Stimulated activated CD4-positive, alpha-beta T cell treated with anti-CD3 and anti-CD28 coated beads, Interleukin-12 subunit alpha, Interleukin-12 subunit beta, amount 100 ng/mL, for 4 hours (primary cell): ENCODE measurements at regions not wholly inside any gene's neighbourhood (a gene's known extent, or its start where the extent isn't known, plus 50 kb on each side); places are given as distances from the start of the nearest gene placed in this dataset.
"Not testable (repeated sequence)": the region's sequence is repeated elsewhere in the genome, so short reads cannot be mapped to it uniquely, and the experiment has no call there.

Source experiments
- DNase-seq: peaks from one replicate; pipeline ENCODE4 v3.0.0-alpha.2; 2020

GRCh38 chr2:144003460-144004075 is 516.4 kb downstream of the ZEB2 start:
- no peak for DNase-seq

DNA sequence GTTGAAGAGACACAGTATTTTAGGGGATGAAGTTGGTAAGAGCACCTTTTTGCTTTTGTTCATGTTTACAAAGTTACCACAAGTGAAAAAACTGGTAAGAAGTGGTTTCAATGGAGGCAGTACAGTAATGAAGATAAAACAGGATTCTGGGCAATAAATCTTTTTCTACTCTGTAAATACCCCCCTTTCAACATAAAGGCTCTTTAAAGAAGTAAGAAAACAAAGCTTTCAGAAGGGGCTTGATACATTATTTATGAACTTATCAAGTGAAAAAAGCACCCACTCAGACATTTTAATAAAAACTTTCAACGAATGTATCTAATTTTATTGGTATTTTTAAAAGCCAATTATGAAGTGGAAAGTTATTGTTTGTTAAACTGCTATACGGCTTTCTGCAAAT is 522.9 kb downstream of the ZEB2 start:
- no peak for DNase-seq

DNA sequence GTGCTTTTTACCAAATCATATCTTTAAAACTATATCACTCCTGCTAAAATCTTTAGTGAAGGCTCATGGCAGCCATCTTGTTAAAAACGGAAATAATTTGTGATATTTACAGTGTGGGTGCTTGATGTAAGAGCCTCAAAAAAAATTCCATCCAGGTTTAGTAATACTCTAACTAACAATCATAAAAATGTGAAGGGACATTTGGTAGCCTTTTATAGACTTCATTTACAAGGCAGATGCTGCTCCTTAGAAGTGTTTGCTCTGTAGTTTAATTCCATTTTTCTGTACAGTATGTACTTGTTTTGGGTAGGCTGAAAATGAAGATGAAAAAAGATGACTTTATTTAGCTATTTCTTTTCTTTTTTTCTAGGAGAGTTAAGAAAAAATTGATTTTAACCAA is 525.0 kb downstream of the ZEB2 start:
- no peak for DNase-seq

DNA sequence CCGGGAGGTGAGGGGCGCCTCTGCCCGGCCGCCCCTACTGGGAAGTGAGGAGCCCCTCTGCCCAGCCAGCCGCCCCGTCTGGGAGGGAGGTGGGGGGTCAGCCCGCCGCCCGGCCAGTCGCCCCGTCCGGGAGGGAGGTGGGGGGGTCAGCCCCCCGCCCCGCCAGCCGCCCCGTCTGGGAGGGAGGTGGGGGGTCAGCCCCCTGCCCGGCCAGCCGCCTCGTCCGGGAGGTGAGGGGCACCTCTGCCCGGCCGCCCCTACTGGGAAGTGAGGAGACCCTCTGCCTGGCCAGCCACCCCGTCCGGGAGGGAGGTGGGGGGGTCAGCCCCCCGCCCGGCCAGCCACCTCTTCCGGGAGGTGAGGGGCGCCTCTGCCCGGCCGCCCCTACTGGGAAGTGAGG is 528.3 kb downstream of the ZEB2 start:
- DNase-seq, result not testable (repeated sequence)

GRCh38 chr2:143988082-143988481 is 531.8 kb downstream of the ZEB2 start:
- no peak for DNase-seq

- DNase-seq, result no peak
Measured at GRCh38 chr2:143981428-143981827, 538.5 kb downstream of the ZEB2 start.

- DNase-seq, result no peak
Measured at GRCh38 chr2:143977356-143977755, 542.6 kb downstream of the ZEB2 start.

DNA sequence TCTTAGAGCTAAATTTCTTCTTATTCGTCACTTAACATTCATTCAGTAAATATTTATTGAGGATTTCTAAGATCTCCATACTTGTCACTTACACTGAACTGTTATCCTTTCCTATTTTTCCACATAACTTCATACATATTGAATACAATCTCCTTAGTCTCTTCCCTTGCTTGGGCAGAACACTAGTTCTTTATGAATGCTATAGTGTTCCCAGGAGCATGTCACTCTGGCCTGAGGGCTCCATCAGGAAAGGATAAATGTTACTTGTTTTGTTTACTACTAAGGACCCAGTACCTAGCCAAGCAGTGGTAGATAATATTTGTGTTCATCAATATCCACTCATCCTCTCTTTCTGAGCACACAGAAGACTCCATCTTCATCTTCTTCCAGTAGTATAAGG is 544.7 kb downstream of the ZEB2 start:
- DNase-seq, result no peak

DNA sequence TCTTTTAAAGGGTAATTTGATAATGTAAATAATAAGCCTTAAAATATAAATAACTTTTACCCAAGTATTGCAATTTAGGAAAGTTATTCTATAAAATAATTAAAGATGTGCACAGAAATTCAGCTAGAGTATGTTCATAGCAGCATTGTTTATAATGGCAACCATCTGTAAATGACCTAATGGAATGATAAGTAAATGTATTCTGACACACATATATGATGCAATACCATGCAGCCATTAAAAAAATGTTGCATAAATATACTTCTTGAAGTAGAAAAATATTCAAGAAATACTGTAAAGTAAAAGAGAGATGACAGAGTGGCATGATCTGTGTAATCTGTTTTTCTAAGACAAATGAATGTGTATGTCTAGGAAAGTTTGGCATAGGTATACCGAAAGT is 545.7 kb downstream of the ZEB2 start:
- DNase-seq, result no peak

GRCh38 chr2:143968860-143969259 is 551.1 kb downstream of the ZEB2 start:
- DNase-seq, result no peak

DNA sequence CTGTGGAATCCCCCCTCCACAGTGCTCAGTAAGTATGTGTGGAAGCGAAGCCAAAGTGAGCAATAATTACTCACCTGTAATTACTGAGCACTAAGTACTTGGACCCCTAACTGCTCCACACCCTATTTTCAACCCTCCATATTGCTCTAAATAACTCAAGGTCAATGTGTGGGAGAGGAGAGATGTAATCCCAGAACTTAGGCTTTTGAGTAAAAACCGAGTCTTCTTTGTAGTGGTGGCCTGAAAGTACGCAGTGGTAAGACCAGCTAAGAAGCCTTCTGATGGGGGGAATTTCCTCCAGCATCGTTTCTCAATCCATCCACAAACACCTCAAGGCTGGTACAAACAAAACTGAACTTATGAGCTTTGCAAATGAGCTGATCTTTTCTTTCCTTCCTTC is 551.6 kb downstream of the ZEB2 start:
- no peak for DNase-seq

DNA sequence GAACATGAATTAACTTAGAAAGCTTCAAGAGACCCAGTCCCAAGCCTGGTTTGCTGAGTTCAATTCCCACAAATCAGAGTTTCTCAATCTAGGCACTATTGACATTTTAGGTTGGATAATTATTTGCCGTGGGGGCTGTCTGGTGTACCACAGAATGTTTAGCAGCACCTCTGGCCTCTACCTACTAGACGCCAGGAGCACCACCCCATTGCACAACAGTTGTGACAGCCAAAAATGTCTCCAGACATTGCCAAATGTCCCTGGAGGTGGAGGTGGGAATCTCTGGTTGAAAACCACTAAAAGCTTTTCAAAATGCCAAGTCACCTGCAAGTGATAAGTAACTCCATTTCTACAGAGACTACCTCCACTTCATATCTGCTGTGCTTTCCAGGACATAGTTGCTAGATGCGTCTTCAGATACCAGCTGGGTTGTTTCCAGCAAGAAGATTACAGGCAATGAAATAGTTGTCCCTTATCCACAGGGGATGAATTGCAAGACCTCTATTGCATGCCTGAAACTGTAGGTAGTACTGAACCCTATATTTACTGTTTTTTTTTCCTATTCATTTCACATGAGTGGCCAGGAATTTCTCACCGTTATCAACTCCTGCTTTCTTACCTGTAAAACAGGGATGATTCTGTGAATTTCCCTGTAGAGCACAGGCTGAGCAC is 554.3 kb downstream of the ZEB2 start:
- DNase-seq, result no peak

- no peak for DNase-seq
Measured at GRCh38 chr2:143964891-143965290, 555.0 kb downstream of the ZEB2 start.

DNA sequence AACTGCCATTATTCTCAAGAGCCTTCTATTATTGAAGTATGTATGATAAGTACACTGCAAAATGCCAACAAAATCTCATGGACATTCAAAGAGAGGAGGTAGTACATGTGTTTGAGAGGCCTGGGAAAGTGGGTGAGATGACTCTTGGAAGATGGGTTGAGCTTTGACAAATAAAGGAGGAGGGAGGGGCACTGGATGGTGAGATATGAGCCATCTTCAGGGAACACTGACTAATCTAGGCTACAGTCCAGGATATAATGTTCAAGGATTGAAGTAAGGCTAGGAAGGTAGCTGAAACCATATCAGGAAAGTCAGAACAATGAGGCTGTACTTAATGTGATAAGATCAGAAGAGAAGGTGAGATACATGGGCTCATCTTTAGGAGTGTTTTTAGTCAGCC is 559.7 kb downstream of the ZEB2 start:
- DNase-seq, result no peak

DNA sequence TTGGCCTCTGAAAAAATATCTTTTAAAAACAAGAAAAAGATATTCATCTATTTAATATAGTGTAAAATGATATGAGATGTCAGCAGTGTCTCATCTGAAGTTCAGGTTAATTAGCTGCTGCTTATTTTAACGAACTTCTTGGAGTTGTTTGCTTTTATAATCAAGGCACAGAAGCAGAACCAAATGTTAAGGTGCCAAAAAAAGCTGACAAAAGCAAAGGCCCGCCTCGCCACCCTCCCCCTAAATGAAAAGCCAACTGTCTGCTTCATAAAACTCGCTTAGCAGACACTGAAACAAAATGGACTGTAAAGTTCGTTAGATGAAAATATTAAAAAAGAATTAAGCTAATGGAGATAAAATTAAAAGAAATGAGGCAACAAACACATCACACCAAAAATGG is 562.6 kb downstream of the ZEB2 start:
- DNase-seq, result no peak

GRCh38 chr2:143955401-143956065 is 564.4 kb downstream of the ZEB2 start:
- no peak for DNase-seq

GRCh38 chr2:143954844-143955243 is 565.1 kb downstream of the ZEB2 start:
- no peak for DNase-seq

DNA sequence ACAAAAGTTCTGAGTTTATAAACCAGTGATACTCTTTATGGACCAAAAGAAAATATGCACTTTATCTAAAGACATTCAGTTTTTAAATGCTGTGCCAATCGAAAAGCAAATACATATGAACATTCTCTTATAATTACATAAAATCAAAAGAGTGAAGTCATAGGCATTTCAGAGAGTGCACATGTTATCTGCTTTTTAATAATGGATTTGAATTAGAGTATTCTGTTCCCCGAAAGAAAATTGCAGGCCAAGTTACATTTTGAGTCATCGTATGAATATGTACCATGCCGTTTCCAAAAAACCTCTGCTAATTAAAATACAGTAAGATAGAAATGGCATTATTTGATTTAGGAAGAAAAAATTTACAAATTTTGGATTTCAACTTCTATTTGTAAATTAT is 565.7 kb downstream of the ZEB2 start:
- DNase-seq, result no peak

DNA sequence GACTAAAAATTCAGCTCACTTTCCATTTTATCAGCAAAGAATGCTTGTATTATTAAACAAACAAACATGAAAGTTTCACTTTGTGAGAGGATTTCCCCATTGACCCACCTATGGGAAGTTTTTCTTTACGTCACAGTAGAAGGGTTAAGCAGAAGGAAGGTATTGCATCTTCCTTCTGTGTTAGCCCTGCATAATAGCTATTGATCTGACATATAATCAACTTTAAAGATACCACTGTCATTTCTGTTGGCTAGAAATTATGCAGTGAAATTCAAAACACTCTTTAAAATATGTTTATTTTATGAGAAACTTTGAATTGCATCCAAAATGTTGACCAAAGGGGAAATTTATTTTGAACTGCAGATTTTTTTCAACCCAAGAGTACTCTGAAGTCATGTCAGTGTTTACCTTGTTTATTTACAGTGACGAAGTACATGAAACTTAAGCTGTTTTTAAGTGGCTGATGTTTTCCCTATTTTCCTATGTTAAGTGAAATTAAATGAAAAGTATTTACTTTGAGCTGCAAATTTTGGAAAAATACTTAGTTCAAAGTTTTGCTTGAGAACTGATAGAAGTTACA is 566.4 kb downstream of the ZEB2 start:
- no peak for DNase-seq

DNA sequence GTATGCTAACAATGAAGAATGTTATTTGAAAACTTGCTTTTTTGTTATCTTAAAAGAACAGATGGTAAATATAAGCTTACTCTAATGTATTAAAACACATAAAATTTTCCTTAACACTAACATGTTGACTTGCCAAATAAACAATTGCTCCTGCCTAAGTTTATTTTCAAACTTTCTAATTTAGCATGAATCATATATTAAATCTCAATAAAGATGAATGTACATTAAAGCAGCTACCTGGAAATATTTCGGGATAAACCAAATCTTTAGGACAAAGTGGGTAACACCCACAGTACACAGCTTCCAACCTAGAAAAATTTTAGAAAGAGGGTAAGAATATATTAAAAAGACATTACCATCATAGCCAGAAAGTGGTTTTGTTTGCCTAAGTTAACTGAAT is 567.4 kb downstream of the ZEB2 start:
- DNase-seq, result no peak

GRCh38 chr2:143950704-143951103 is 569.2 kb downstream of the ZEB2 start:
- DNase-seq, result no peak

DNA sequence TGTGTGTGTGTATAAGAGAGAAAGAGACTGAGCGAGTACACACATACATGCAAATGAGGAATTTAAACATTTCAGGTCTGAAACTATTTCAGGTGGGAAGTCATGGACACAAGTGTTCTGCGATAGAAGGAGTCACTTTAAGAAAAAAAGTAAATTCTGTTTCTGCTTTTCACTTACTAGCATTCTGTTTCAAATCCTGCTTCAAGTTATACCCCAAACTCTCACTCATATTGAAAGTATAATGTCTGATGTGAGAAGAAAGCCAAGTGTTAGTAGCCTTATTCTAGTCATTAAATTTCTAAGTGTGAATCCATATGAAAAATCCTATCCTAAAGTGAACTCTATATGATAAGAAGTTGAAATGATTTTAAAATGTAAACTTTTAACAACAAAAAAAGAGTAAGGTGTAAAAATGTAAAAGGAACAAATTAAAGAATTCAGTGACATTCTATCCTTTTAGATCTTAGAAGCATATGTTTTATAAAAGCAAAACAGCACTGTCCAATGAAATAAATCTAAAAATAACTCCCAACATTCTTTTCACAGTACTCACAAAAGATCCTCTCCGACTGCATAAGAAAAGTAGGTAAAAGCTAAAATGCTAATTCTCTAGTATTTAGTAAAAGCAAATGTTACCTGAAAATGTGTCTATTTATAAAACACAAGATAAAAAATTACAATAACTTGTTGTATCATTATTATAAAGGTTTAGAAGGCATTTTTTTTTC is 570.6 kb downstream of the ZEB2 start:
- no peak for DNase-seq

DNA sequence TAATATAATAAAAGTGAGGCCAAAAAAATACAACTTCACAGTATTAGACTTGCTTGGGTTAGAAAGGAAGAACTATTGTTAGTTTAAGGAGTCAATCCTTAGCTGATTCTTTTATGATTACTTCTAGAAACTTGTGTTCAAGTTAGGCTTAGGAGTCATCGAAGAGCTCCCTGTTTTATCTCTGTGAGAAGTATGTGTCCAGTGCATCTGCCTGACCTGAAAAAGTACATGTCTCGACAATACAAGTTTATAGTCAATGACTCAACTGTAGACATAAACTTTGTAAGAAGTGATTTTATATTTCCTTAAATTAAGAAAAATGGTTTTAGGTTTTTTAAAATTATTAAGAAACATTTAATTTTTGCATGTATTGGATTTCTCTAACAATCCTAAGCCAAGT is 571.2 kb downstream of the ZEB2 start:
- DNase-seq, result no peak
